ENCODE measurements at regions not wholly inside any gene's neighbourhood (a gene's known extent, or its start where the extent isn't known, plus 50 kb on each side); places are given as distances from the start of the nearest gene placed in this dataset.
"Not testable (repeated sequence)": the region's sequence is repeated elsewhere in the genome, so short reads cannot be mapped to it uniquely, and the experiment has no call there.

GRCh38 chr13:65582160-65582559, 1648.0 kb downstream of the PCDH9 start:
- Histone ChIP-seq H3K9ac (ENCODE audit: extremely low read depth, insufficient read length, low read length) (no peak overlapping the region), H3K79me2 (ENCODE audit: insufficient read depth, low read length) (no peaks in the 10 kb centered on the region), H4K91ac (ENCODE audit: insufficient read length, low read depth, low read length) (no peak overlapping the region), H2BK15ac (ENCODE audit: low read depth, low read length) (no peak overlapping the region), H3K9me3 (ENCODE audit: control insufficient read depth, low read depth, low read length) (no peaks in the 10 kb centered on the region), H4K5ac (ENCODE audit: insufficient read length, low read depth, low read length) (no peak overlapping the region), H4K8ac (replicated peaks; ENCODE audit: insufficient read length, low read depth, low read length) (no peak overlapping the region), H3K18ac (ENCODE audit: insufficient read length, low read depth, low read length) (no peak overlapping the region), H2BK5ac (ENCODE audit: insufficient read length, low read length) (no peak overlapping the region), H4K20me1 (ENCODE audit: control insufficient read depth, insufficient read depth, insufficient read length) (no peaks in the 10 kb centered on the region), H2BK20ac (ENCODE audit: low read depth, low read length, poor library complexity, severe bottlenecking) (no peak overlapping the region), H2BK12ac (ENCODE audit: insufficient read length, low read depth, low read length) (no peak overlapping the region), H3K23me2 (ENCODE audit: insufficient read length, low read depth, low read length, poor library complexity, severe bottlenecking) (no peaks in the 10 kb centered on the region), H3K23ac (ENCODE audit: insufficient read length, low read depth, low read length) (no peak overlapping the region), H3K27me3 (ENCODE audit: insufficient read depth, low read length) (no peaks in the 10 kb centered on the region; the same call in 1 of the 2 replicates), H3T11ph (ENCODE audit: low read length) (no peak overlapping the region), H3K4me1 (ENCODE audit: insufficient read depth, low read length) (no peaks in the 10 kb centered on the region; the same call in 1 of the 2 replicates), H3K79me1 (ENCODE audit: insufficient read depth, low read depth, low read length, poor library complexity, severe bottlenecking) (no peaks in the 10 kb centered on the region), H3K4me2 (ENCODE audit: insufficient read depth, insufficient read length, low read length) (no peak overlapping the region), H3K4ac (ENCODE audit: low read depth, low read length) (no peak overlapping the region), H3K27ac (ENCODE audit: insufficient read length, low read depth, low read length) (no peak overlapping the region), H3K56ac (ENCODE audit: insufficient read length, low read depth, low read length) (no peak overlapping the region), H3K14ac (ENCODE audit: insufficient read depth, low read length) (no peak overlapping the region), H2AFZ (ENCODE audit: low read length) (no peak overlapping the region), H2AK5ac (ENCODE audit: insufficient read length, low read length) (no peak overlapping the region), H2BK120ac (ENCODE audit: low read depth, low read length, poor library complexity, severe bottlenecking) (no peak overlapping the region)
- no peaks in the 10 kb centered on the region for H3K36me3 Mint-ChIP-seq (ENCODE audit: insufficient read depth in 1 of 3, low read depth in 3 of 3)
- no peak overlapping the region for H3K4me3 Mint-ChIP-seq
- H3K9me3 Mint-ChIP-seq = peaks cover 2 to 6% of the 10 kb centered on the region in 2 experiments; a peak in 2 of 5 replicates
- H3K27me3 Mint-ChIP-seq (ENCODE audit: low read depth) = peaks cover 51% of the 10 kb centered on the region
- TF ChIP-seq CTCF (conservative IDR thresholded peaks at IDR 0.05) = no peak
- no peak overlapping the region; a peak in 1 of 7 replicates for H3K27ac Mint-ChIP-seq
- DNase-seq = peak; percentile 30
- peaks cover 18 to 25% of the 10 kb centered on the region in 2 experiments for H3K4me1 Mint-ChIP-seq

GRCh38 chr13:65564561-65564960, 1665.6 kb downstream of the PCDH9 start:
- WGBS (ENCODE audit: extremely low coverage, insufficient read length, low lambda C conversion rate) = no CpG with 5 or more reads among the region's 5 CpGs
- H4K5ac ChIP-seq (ENCODE audit: insufficient read length, low read depth, low read length); H3K79me2 ChIP-seq (ENCODE audit: insufficient read depth, low read length); H2BK5ac ChIP-seq (ENCODE audit: insufficient read length, low read length); H4K20me1 ChIP-seq (ENCODE audit: control insufficient read depth, insufficient read depth, insufficient read length); H4K91ac ChIP-seq (ENCODE audit: insufficient read length, low read depth, low read length); H3K23ac ChIP-seq (ENCODE audit: insufficient read length, low read depth, low read length); H2AK5ac ChIP-seq (ENCODE audit: insufficient read length, low read length); H3K18ac ChIP-seq (ENCODE audit: insufficient read length, low read depth, low read length); H3K27ac Mint-ChIP-seq; H3T11ph ChIP-seq (ENCODE audit: low read length); DNase-seq; H2BK12ac ChIP-seq (ENCODE audit: insufficient read length, low read depth, low read length); H3K23me2 ChIP-seq (ENCODE audit: insufficient read length, low read depth, low read length, poor library complexity, severe bottlenecking); H3K79me1 ChIP-seq (ENCODE audit: insufficient read depth, low read depth, low read length, poor library complexity, severe bottlenecking); H3K36me3 Mint-ChIP-seq (ENCODE audit: insufficient read depth in 1 of 3, low read depth in 3 of 3); H2BK15ac ChIP-seq (ENCODE audit: low read depth, low read length); H3K4me2 ChIP-seq (ENCODE audit: insufficient read depth, insufficient read length, low read length); H4K8ac ChIP-seq (replicated peaks; ENCODE audit: insufficient read length, low read depth, low read length); H3K27me3 ChIP-seq (ENCODE audit: insufficient read depth, low read length); H3K9ac ChIP-seq (ENCODE audit: extremely low read depth, insufficient read length, low read length); H3K4ac ChIP-seq (ENCODE audit: low read depth, low read length); H3K4me1 ChIP-seq (ENCODE audit: insufficient read depth, low read length); H3K14ac ChIP-seq (ENCODE audit: insufficient read depth, low read length); H3K56ac ChIP-seq (ENCODE audit: insufficient read length, low read depth, low read length); H2BK120ac ChIP-seq (ENCODE audit: low read depth, low read length, poor library complexity, severe bottlenecking); H3K27ac ChIP-seq (ENCODE audit: insufficient read length, low read depth, low read length); H2BK20ac ChIP-seq (ENCODE audit: low read depth, low read length, poor library complexity, severe bottlenecking); H3K4me1 Mint-ChIP-seq; H3K27me3 Mint-ChIP-seq (ENCODE audit: low read depth); H3K4me3 Mint-ChIP-seq; H3K9me3 ChIP-seq (ENCODE audit: control insufficient read depth, low read depth, low read length); H2AFZ ChIP-seq (ENCODE audit: low read length): not testable (repeated sequence)
- H3K9me3 Mint-ChIP-seq = peaks cover 10 to 13% of the 10 kb centered on the region in 2 experiments
